SK-N-SH (cell line): ENCODE measurements at regions not wholly inside any gene's neighbourhood (a gene's known extent, or its start where the extent isn't known, plus 50 kb on each side); places are given as distances from the start of the nearest gene placed in this dataset.

Experiments
- CTCF ChIA-PET: fragments of 300-600, 350-600 bp; formaldehyde crosslinking; extraction: SDS; loops from one replicate; lab custom pipeline; 2021; lab: Yijun Ruan, JAX
- POLR2A ChIA-PET: fragments of 350-600 bp; sonication (Branson Sonifier 250); formaldehyde crosslinking; extraction: SDS; loops from one replicate; lab custom pipeline; 2020; ENCODE audit warnings: antibody characterized with exemption, inconsistent platforms; lab: Yijun Ruan, JAX
- DNase-seq: peaks from one replicate; pipeline ENCODE4 v3.0.0; 2012
- H2AFZ ChIP-seq: fragments of 200-600 bp; sonication (generic); 2 replicates; pipeline ENCODE4 v1.8.1; 2016; ENCODE audit warnings: antibody characterized with exemption, mild to moderate bottlenecking, low read depth
- H3F3A ChIP-seq: fragments of 200-600 bp; sonication (generic); replicated peaks from 2 replicates; pipeline ENCODE3; 2016; ENCODE audit warnings: antibody characterized with exemption, mild to moderate bottlenecking; ENCODE audit not compliant: insufficient read depth
- H3K27ac ChIP-seq, 2 experiments: fragments of 200-500 bp in 1 of 2; fragments of 200-600 bp in 1 of 2; sonication (Bioruptor generic) in 1 of 2; sonication (generic), shearing (Covaris generic) in 1 of 2; 2 replicates each; pipeline versions ENCODE4 v1.5.1 to v1.6.1; 2014 to 2016; ENCODE audit warnings: low read depth in 2 of 2, inconsistent platforms in 1 of 2, low read length in 1 of 2, mild to moderate bottlenecking in 1 of 2, mixed read lengths in 1 of 2
- H3K27me3 ChIP-seq: fragments of 200-600 bp; sonication (generic), shearing (Covaris generic); 2 replicates; pipeline ENCODE4 v1.6.1; 2016; ENCODE audit warnings: mixed run types; ENCODE audit not compliant: insufficient read depth
- H3K36me3 ChIP-seq, 2 experiments: fragments of 200-500 bp in 1 of 2; fragments of 200-600 bp in 1 of 2; sonication (Bioruptor generic) in 1 of 2; sonication (generic) in 1 of 2; replicated peaks in 1 of 2; 2 replicates each; pipeline versions ENCODE3 to v1.5.1; 2014 to 2016; ENCODE audit warnings: low read length in 1 of 2, mild to moderate bottlenecking in 1 of 2; ENCODE audit not compliant: insufficient read depth in 2 of 2, control insufficient read depth in 1 of 2
- H3K4me1 ChIP-seq, 2 experiments: fragments of 200-500 bp in 1 of 2; fragments of 200-600 bp in 1 of 2; sonication (Bioruptor generic) in 1 of 2; sonication (generic), shearing (Covaris generic) in 1 of 2; 2 replicates each; pipeline versions ENCODE4 v1.5.1 to v1.6.1; 2014 to 2016; ENCODE audit warnings: low read depth in 1 of 2, low read length in 1 of 2, mixed run types in 1 of 2; ENCODE audit not compliant: insufficient read depth in 2 of 2, control insufficient read depth in 1 of 2
- H3K4me2 ChIP-seq: fragments of 200-600 bp; sonication (generic), shearing (Covaris generic); 2 replicates; pipeline ENCODE4 v1.6.1; 2017; ENCODE audit warnings: mixed run types
- H3K4me3 ChIP-seq, 2 experiments: fragments of 200-500 bp in 1 of 2; fragments of 200-600 bp in 1 of 2; sonication (Bioruptor generic) in 1 of 2; sonication (generic), shearing (Covaris generic) in 1 of 2; 2 replicates each; pipeline versions ENCODE4 v1.5.1 to v1.8.1; 2014 to 2016; ENCODE audit warnings: low read depth in 2 of 2, inconsistent platforms in 1 of 2, low read length in 1 of 2, mild to moderate bottlenecking in 1 of 2, mixed read lengths in 1 of 2, moderate library complexity in 1 of 2
- H3K79me2 ChIP-seq: fragments of 200-600 bp; sonication (generic); 2 replicates; pipeline ENCODE4 v1.8.1; 2017; ENCODE audit warnings: mild to moderate bottlenecking; ENCODE audit not compliant: insufficient read depth
- H3K9ac ChIP-seq: fragments of 200-600 bp; sonication (generic); 2 replicates; pipeline ENCODE4 v1.6.1; 2017; ENCODE audit warnings: mixed run types
- H3K9me2 ChIP-seq: fragments of 200-600 bp; sonication (generic); 2 replicates; pipeline ENCODE4 v1.6.1; 2017; ENCODE audit warnings: mixed run types
- H3K9me3 ChIP-seq: fragments of 200-600 bp; sonication (generic); 2 replicates; pipeline ENCODE4 v1.6.1; 2017; ENCODE audit warnings: mixed run types, mild to moderate bottlenecking, moderate library complexity
- H4K20me1 ChIP-seq: fragments of 200-600 bp; sonication (generic); 2 replicates; pipeline ENCODE4 v1.6.1; 2017; ENCODE audit warnings: mild to moderate bottlenecking, mixed run types; ENCODE audit not compliant: insufficient read depth
- ELF1 ChIP-seq: IDR thresholded peaks from 2 replicates; pipeline ENCODE4 v1.4.0; 2012
- EP300 ChIP-seq, 2 experiments: IDR thresholded peaks; 2 replicates each; pipeline versions ENCODE4 v1.4.0 to v1.6.1; 2012; ENCODE audit warnings: borderline replicate concordance in 1 of 2, low read depth in 1 of 2, low read length in 1 of 2
- FOSL2 ChIP-seq: IDR thresholded peaks from 2 replicates; pipeline ENCODE4 v1.4.0; 2012; ENCODE audit warnings: low read depth, mild to moderate bottlenecking, moderate library complexity, borderline replicate concordance
- FOXJ3 ChIP-seq: sonication (generic); formaldehyde crosslinking; IDR thresholded peaks from 2 replicates; pipeline ENCODE4 v1.5.1; 2020; ENCODE audit warnings: mild to moderate bottlenecking, missing genetic modification reagents
- FOXM1 ChIP-seq: IDR thresholded peaks from 2 replicates; pipeline ENCODE4 v1.4.0; 2012; ENCODE audit warnings: low read depth, mild to moderate bottlenecking
- MEF2A ChIP-seq: IDR thresholded peaks from 2 replicates; pipeline ENCODE4 v1.4.0; 2012; ENCODE audit warnings: low read depth, borderline replicate concordance
- NFIC ChIP-seq: IDR thresholded peaks from 2 replicates; pipeline ENCODE4 v1.4.0; 2012; ENCODE audit warnings: borderline replicate concordance
- RFX5 ChIP-seq: IDR thresholded peaks from 2 replicates; pipeline ENCODE4 v1.6.1; 2012; ENCODE audit warnings: mild to moderate bottlenecking, improper control_type of control experiment, low read length
- SMC3 ChIP-seq: IDR thresholded peaks from 2 replicates; pipeline ENCODE4 v1.6.1; 2012; ENCODE audit warnings: low read depth, low read length, improper control_type of control experiment
- TCF12 ChIP-seq: IDR thresholded peaks from 2 replicates; pipeline ENCODE4 v1.4.0; 2012
- YY1 ChIP-seq: IDR thresholded peaks from 2 replicates; pipeline ENCODE4 v1.4.0; 2012; ENCODE audit warnings: low read depth, mild to moderate bottlenecking
- whole genome bisulfite sequencing: methylation state at CpG from one replicate; pipeline ENCODE4 v1.1.6; 2017; ENCODE audit warnings: low lambda C conversion rate; 5-methylcytosine and 5-hydroxymethylcytosine counted together
- TF ChIP-seq, protein P1 (sequence below): fragments of 200-600 bp; sonication (generic); IDR thresholded peaks from 2 replicates; pipeline ENCODE4 v1.6.1; 2017; ENCODE audit warnings: antibody characterized with exemption, mild to moderate bottlenecking, moderate library complexity
- TF ChIP-seq, protein P2 (sequence below): fragments of 150-350 bp; IDR thresholded peaks from 2 replicates; pipeline ENCODE4 v1.6.1; 2017; ENCODE audit warnings: antibody characterized with exemption, low read length, low read depth, borderline replicate concordance
- TF ChIP-seq, protein P3 (sequence below): fragments of 150-350 bp; IDR thresholded peaks from 2 replicates; pipeline ENCODE4 v1.6.1; 2016; ENCODE audit warnings: mild to moderate bottlenecking, low read depth, low read length
- TF ChIP-seq, protein P4 (sequence below): IDR thresholded peaks from 2 replicates; pipeline ENCODE4 v1.4.0; 2012; ENCODE audit warnings: low read depth, borderline replicate concordance

DNA sequence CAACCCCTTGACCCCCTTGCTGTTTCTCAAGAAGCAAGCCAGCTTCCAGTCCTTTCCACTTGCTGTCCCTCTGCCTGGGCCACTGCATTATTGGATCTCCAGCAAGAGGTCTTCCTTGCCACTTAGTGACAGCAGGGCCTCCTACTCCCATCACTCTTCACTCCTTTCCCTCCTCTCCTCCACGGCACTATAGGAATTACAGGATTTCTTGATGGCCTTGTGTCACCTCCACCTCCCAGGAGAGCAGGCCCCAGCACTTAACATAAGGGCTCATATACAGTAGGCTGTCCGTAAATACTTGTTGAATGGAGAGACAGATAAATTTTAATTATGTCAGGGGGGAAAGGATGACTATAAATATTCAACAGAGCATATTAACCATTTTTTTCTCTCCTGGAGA lies 129.4 kb downstream of the SP3 start:
- no peaks in the 10 kb centered on the region for H4K20me1 ChIP-seq
- H3K4me3 ChIP-seq, result no peak overlapping the region
- 53% methylated on average over 2 of the region's 2 CpGs for WGBS
- H2AFZ ChIP-seq, result no peak overlapping the region
- H3K27me3 ChIP-seq, result no peaks in the 10 kb centered on the region; the same call in 1 of the 2 replicates
- H3K9ac ChIP-seq, result no peak overlapping the region
- no peaks in the 10 kb centered on the region for H3K9me2 ChIP-seq
- H3F3A ChIP-seq, result no peaks in the 10 kb centered on the region
- no peak for DNase-seq
- no peak overlapping the region for H3K27ac ChIP-seq
- CTCF ChIA-PET, result no interaction called here
- H3K79me2 ChIP-seq, result no peaks in the 10 kb centered on the region
- H3K4me1 ChIP-seq, result peaks cover 0 to 9% of the 10 kb centered on the region in 2 experiments; a peak in 1 of 4 replicates
- H3K4me2 ChIP-seq, result no peak overlapping the region
- POLR2A ChIA-PET, result no interaction called here
- no peaks in the 10 kb centered on the region for H3K9me3 ChIP-seq
- no peaks in the 10 kb centered on the region for H3K36me3 ChIP-seq
- TF ChIP-seq FOXJ3 (CRISPR knock-in tag) (no peak), RFX5 (no peak), ELF1 (no peak), TCF12 (no peak), FOSL2 (no peak)
- TF ChIP-seq, protein P1, sequence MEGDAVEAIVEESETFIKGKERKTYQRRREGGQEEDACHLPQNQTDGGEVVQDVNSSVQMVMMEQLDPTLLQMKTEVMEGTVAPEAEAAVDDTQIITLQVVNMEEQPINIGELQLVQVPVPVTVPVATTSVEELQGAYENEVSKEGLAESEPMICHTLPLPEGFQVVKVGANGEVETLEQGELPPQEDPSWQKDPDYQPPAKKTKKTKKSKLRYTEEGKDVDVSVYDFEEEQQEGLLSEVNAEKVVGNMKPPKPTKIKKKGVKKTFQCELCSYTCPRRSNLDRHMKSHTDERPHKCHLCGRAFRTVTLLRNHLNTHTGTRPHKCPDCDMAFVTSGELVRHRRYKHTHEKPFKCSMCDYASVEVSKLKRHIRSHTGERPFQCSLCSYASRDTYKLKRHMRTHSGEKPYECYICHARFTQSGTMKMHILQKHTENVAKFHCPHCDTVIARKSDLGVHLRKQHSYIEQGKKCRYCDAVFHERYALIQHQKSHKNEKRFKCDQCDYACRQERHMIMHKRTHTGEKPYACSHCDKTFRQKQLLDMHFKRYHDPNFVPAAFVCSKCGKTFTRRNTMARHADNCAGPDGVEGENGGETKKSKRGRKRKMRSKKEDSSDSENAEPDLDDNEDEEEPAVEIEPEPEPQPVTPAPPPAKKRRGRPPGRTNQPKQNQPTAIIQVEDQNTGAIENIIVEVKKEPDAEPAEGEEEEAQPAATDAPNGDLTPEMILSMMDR, result no peak
- TF ChIP-seq, protein P2, sequence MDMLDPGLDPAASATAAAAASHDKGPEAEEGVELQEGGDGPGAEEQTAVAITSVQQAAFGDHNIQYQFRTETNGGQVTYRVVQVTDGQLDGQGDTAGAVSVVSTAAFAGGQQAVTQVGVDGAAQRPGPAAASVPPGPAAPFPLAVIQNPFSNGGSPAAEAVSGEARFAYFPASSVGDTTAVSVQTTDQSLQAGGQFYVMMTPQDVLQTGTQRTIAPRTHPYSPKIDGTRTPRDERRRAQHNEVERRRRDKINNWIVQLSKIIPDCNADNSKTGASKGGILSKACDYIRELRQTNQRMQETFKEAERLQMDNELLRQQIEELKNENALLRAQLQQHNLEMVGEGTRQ, result no peak

DNA sequence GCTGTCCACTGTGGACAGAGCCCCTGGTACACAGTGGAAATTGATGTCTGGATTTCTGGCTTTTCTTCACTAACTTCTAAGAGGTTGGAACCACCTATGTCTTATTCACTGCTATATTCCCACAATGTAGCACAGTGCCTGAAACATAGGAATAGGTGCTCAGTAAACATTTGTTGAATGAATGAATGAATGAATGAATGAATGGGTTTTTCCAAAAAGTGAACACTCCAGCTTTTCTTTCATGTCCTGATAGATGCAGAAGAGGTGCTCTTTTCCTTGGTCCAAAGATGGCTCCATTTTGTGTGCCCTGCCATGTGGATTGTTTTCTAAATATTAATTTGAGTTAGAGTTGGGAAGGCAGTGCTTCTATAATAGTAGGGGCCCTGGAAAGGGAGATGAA lies 124.1 kb downstream of the SP3 start:
- no peaks in the 10 kb centered on the region for H3K27me3 ChIP-seq
- no peaks in the 10 kb centered on the region for H3K4me1 ChIP-seq
- DNase-seq, result no peak
- TF ChIP-seq FOXJ3 (CRISPR knock-in tag), result no peak
- TF ChIP-seq MEF2A, result no peak
- TF ChIP-seq, protein P1, result no peak
- TF ChIP-seq RFX5, result no peak
- TF ChIP-seq EP300 (IDR thresholded peaks at IDR 0.05; ENCODE audit: borderline replicate concordance in 1 of 2, low read depth in 1 of 2, low read length in 1 of 2), result no peak
- no peak for TF ChIP-seq SMC3
- TF ChIP-seq, protein P3, sequence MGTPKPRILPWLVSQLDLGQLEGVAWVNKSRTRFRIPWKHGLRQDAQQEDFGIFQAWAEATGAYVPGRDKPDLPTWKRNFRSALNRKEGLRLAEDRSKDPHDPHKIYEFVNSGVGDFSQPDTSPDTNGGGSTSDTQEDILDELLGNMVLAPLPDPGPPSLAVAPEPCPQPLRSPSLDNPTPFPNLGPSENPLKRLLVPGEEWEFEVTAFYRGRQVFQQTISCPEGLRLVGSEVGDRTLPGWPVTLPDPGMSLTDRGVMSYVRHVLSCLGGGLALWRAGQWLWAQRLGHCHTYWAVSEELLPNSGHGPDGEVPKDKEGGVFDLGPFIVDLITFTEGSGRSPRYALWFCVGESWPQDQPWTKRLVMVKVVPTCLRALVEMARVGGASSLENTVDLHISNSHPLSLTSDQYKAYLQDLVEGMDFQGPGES, result no peak
- no peak for TF ChIP-seq FOXM1
- no peak for TF ChIP-seq YY1
- no peak for TF ChIP-seq NFIC
- TF ChIP-seq, protein P4, sequence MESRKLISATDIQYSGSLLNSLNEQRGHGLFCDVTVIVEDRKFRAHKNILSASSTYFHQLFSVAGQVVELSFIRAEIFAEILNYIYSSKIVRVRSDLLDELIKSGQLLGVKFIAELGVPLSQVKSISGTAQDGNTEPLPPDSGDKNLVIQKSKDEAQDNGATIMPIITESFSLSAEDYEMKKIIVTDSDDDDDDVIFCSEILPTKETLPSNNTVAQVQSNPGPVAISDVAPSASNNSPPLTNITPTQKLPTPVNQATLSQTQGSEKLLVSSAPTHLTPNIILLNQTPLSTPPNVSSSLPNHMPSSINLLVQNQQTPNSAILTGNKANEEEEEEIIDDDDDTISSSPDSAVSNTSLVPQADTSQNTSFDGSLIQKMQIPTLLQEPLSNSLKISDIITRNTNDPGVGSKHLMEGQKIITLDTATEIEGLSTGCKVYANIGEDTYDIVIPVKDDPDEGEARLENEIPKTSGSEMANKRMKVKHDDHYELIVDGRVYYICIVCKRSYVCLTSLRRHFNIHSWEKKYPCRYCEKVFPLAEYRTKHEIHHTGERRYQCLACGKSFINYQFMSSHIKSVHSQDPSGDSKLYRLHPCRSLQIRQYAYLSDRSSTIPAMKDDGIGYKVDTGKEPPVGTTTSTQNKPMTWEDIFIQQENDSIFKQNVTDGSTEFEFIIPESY, result no peak
- H2AFZ ChIP-seq, result no peak overlapping the region
- H3K27ac ChIP-seq, result no peak overlapping the region
- no peak overlapping the region for H3K9ac ChIP-seq
- no peaks in the 10 kb centered on the region for H4K20me1 ChIP-seq
- H3K4me2 ChIP-seq, result no peak overlapping the region
- H3F3A ChIP-seq, result no peaks in the 10 kb centered on the region
- ChIA-PET POLR2A (no interaction called here), CTCF (no interaction called here)
- H3K4me3 ChIP-seq, result no peak overlapping the region
- H3K79me2 ChIP-seq, result no peaks in the 10 kb centered on the region
- H3K9me3 ChIP-seq, result no peaks in the 10 kb centered on the region
- H3K36me3 ChIP-seq, result no peaks in the 10 kb centered on the region
- H3K9me2 ChIP-seq, result no peaks in the 10 kb centered on the region
